ENCODE measurements at regions not wholly inside any gene's neighbourhood (a gene's known extent, or its start where the extent isn't known, plus 50 kb on each side); places are given as distances from the start of the nearest gene placed in this dataset.

DNA sequence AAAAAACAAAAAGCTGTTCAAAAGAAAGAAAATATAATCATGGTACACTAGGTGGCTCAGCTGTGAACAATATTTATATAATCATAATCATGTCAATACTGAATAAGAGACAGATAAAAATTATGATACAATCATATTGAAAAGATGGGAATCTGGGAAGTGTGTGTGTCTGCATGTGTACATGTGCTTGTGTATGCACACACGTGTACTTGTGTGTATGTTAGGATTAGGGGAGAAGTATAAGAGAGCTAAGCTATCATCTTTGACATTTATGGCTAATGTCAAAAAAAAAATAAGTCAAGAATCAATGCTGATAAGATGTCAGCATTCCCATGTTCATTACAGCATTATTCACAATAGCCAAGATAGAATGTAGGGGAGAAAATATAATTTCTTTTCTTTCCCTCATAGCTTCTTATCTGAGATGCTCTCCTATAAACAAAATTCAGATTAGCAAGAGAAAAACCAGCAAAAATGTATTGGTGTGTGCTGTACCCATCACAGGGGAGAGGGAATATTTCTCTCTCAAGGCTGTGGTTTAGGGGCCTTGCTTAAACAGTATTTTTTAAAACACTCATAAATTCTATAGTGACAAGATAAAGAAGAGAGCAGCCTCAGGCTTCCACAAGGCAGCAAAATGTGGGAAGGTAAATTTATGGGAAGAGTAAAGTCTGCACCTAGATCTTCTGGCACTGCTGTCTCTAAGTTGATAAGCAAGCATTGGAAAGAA, 63.4 kb upstream of the ITGA11 start:
- ChIA-PET POLR2A (ENCODE audit: unreplicated experiment) (no interaction called here), CTCF (interaction anchor here (0.8 kb wide), 1 partner anchor 189 kb away, joined by 3 read pairs; no protein-coding TSS in a partner anchor)
- Histone ChIP-seq H4K5ac (ENCODE audit: low read depth, low read length) (no peak overlapping the region), H3K4me3 (ENCODE audit: insufficient read depth, low read depth, low read length) (no peak overlapping the region), H3K27ac (ENCODE audit: insufficient read depth, low read length) (no peak overlapping the region), H3K14ac (replicated peaks; ENCODE audit: low read depth, low read length) (no peak overlapping the region), H3K56ac (ENCODE audit: extremely low read depth, insufficient read depth, low read length) (no peak overlapping the region), H2BK120ac (ENCODE audit: low read depth, low read length) (no peak overlapping the region), H3K9me1 (ENCODE audit: insufficient read depth, low read length) (peaks cover 12% of the 10 kb centered on the region), H3K4me1 (ENCODE audit: control insufficient read depth, insufficient read depth, low read length) (peaks cover 3% of the 10 kb centered on the region; the same call in 1 of the 2 replicates), H2AK5ac (ENCODE audit: low read depth, low read length) (no peak overlapping the region), H3K27me3 (ENCODE audit: control insufficient read depth, insufficient read depth, low read length) (peaks cover 23% of the 10 kb centered on the region), H4K91ac (ENCODE audit: insufficient read depth, low read depth, low read length) (no peak overlapping the region), H2AK9ac (replicated peaks; ENCODE audit: low read depth, low read length, poor library complexity) (no peak overlapping the region), H4K8ac (ENCODE audit: low read depth in 2 of 2, low read length in 2 of 2) (no peak overlapping the region), H3K36me3 (ENCODE audit: control insufficient read depth, insufficient read depth, low read length) (no peaks in the 10 kb centered on the region), H3K9ac (ENCODE audit: low read depth, low read length) (no peak overlapping the region), H3K23ac (ENCODE audit: low read depth, low read length) (no peak overlapping the region), H3K4ac (ENCODE audit: low read depth, low read length) (no peak overlapping the region), H2BK20ac (ENCODE audit: low read depth, low read length) (no peak overlapping the region), H3K4me2 (ENCODE audit: low read depth, low read length) (no peak overlapping the region), H4K20me1 (ENCODE audit: insufficient read depth, low read length) (no peaks in the 10 kb centered on the region), H2BK5ac (ENCODE audit: low read depth, low read length, poor library complexity, severe bottlenecking) (no peak overlapping the region), H3K9me3 (ENCODE audit: control insufficient read depth, insufficient read depth, low read length) (no peaks in the 10 kb centered on the region; the same call in 1 of the 2 replicates), H2BK15ac (ENCODE audit: low read depth, low read length) (no peak overlapping the region), H3K79me1 (ENCODE audit: low read depth in 1 of 2, low read length in 2 of 2) (no peaks in the 10 kb centered on the region), H3K18ac (ENCODE audit: low read depth, low read length) (no peak overlapping the region), H2AFZ (replicated peaks; ENCODE audit: low read length, poor library complexity) (no peak overlapping the region)
- no CpG with 5 or more reads among the region's 1 CpG for WGBS, 2 experiments (ENCODE audit: extremely low coverage in 2 of 2, insufficient read length in 1 of 2)
- ATAC-seq (ENCODE audit: low read depth) (no peak), DNase-seq (no peak)
- no TSS peak for BruUV-seq (replicated peaks)
- dilution Hi-C loops (cut with HindIII; ENCODE audit: low sequenced_read_pairs, unreplicated experiment) (no loop called here), intact Hi-C loops (cut with micrococcal nuclease) (no loop called here), in situ Hi-C loops (cut with MboI; ENCODE audit: low sequenced_read_pairs) (no loop called here)
- no peak for TF ChIP-seq CHD1 (IDR thresholded peaks at IDR 0.05; ENCODE audit: low read depth, low read length)
- TF ChIP-seq MXI1 (IDR thresholded peaks at IDR 0.05; ENCODE audit: borderline replicate concordance, low read depth, low read length): no peak

Data from IMR-90 (cell line).